ENCODE measurements at regions not wholly inside any gene's neighbourhood (a gene's known extent, or its start where the extent isn't known, plus 50 kb on each side); places are given as distances from the start of the nearest gene placed in this dataset.

DNA sequence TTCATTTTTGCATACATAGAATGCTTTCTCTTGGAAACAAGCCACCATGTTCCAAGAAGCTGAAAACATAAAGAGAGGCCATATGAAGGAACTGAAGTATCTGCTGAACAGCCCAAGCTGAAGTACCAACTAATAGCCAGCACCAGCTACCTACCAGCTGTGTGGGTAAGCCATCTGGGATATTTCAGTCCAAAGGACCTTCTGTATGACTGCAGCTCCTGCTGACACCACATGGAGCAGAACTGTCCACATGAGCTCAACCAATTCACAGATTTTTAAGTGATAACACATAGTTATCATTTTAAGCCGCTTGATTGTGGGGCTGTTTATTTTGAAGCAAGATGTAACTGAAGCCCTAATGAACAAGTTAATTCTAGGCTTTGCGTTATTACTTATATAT lies 621.1 kb upstream of the KLHL1 start:
- DNase-seq (ENCODE audit: low spot score) = no peak
- no peaks in the 10 kb centered on the region for H3K36me3 Mint-ChIP-seq (ENCODE audit: low read depth)
- no peak overlapping the region for H3K27ac Mint-ChIP-seq (ENCODE audit: unreplicated experiment)
- H3K9me3 Mint-ChIP-seq (ENCODE audit: low read depth) = no peaks in the 10 kb centered on the region
- no peaks in the 10 kb centered on the region for H3K27me3 Mint-ChIP-seq (ENCODE audit: low read depth)
- TF ChIP-seq, protein P1, sequence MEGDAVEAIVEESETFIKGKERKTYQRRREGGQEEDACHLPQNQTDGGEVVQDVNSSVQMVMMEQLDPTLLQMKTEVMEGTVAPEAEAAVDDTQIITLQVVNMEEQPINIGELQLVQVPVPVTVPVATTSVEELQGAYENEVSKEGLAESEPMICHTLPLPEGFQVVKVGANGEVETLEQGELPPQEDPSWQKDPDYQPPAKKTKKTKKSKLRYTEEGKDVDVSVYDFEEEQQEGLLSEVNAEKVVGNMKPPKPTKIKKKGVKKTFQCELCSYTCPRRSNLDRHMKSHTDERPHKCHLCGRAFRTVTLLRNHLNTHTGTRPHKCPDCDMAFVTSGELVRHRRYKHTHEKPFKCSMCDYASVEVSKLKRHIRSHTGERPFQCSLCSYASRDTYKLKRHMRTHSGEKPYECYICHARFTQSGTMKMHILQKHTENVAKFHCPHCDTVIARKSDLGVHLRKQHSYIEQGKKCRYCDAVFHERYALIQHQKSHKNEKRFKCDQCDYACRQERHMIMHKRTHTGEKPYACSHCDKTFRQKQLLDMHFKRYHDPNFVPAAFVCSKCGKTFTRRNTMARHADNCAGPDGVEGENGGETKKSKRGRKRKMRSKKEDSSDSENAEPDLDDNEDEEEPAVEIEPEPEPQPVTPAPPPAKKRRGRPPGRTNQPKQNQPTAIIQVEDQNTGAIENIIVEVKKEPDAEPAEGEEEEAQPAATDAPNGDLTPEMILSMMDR (IDR thresholded peaks at IDR 0.05) = no peak
- H3K4me1 Mint-ChIP-seq (ENCODE audit: low read depth) = no peaks in the 10 kb centered on the region
- no peak overlapping the region for H3K4me3 Mint-ChIP-seq (ENCODE audit: unreplicated experiment)

DNA sequence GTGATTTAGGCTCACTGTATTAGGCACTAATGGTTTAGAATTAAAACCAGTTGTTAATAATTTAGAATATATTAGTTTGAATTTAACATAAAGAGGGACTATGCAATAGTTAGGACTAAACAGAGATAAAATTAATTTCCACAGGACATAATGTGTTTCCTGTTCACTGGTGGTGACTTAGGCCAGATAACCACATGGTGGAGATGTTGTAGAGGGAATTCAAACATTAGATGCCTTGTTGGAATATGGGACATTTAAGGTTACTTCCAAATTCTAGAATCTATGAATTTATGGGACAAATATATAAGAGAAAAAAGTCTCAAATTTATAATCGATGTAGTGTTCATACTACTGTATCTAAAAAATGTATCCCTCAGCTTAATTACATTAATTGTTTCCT lies 615.5 kb upstream of the KLHL1 start:
- Mint-ChIP-seq H3K27ac (ENCODE audit: unreplicated experiment) (no peak overlapping the region), H3K9me3 (ENCODE audit: low read depth) (no peaks in the 10 kb centered on the region), H3K27me3 (ENCODE audit: low read depth) (no peaks in the 10 kb centered on the region), H3K36me3 (ENCODE audit: low read depth) (no peaks in the 10 kb centered on the region), H3K4me3 (ENCODE audit: unreplicated experiment) (no peak overlapping the region), H3K4me1 (ENCODE audit: low read depth) (no peaks in the 10 kb centered on the region)
- TF ChIP-seq, protein P1 (IDR thresholded peaks at IDR 0.05) = peak; percentile 82
- DNase-seq (ENCODE audit: low spot score) = no peak

DNA sequence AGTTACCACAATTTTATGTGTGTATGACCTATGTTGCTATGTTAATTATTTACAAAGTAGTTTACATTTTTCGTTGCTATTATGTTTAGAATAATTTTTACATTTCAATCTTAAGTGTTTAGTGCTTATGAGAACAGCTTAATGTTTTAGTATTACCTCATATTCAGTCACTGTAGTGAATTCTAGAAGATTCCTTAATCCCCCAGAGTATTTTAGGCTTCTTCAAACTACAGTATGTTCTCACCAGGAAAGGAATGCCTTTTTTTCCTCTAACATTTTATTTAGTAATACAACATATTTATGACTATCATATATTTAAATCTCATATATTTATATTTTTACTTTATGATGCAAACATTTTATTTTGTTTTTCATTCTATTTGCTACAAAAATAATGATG lies 612.1 kb upstream of the KLHL1 start:
- H3K4me1 Mint-ChIP-seq (ENCODE audit: low read depth) = no peaks in the 10 kb centered on the region
- DNase-seq (ENCODE audit: low spot score) = no peak
- no peak overlapping the region for H3K4me3 Mint-ChIP-seq (ENCODE audit: unreplicated experiment)
- no peak overlapping the region for H3K27ac Mint-ChIP-seq (ENCODE audit: unreplicated experiment)
- no peaks in the 10 kb centered on the region for H3K36me3 Mint-ChIP-seq (ENCODE audit: low read depth)
- H3K27me3 Mint-ChIP-seq (ENCODE audit: low read depth) = no peaks in the 10 kb centered on the region
- no peaks in the 10 kb centered on the region for H3K9me3 Mint-ChIP-seq (ENCODE audit: low read depth)
- TF ChIP-seq, protein P1 (IDR thresholded peaks at IDR 0.05) = no peak

DNA sequence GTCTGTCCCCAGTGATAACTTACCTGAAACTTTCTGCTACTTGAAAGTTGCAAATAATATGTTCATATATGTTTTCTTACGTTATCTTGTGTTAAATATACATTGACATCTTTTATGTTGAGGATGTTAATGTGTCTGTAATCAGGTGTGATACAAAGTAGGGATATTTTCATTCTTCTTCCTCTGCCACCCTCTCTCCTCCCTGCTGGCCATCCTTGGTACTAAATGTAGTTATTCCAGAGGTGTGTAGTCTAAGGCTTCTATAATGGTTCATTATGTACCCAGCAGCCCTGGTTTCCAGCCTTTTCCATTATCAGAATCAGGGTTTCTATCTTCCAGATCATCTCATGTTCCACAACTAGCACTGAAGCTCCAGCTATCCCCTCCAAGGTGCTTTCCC lies 606.7 kb upstream of the KLHL1 start:
- Mint-ChIP-seq H3K27me3 (ENCODE audit: low read depth) (no peaks in the 10 kb centered on the region), H3K4me1 (ENCODE audit: low read depth) (no peaks in the 10 kb centered on the region), H3K27ac (ENCODE audit: unreplicated experiment) (no peak overlapping the region), H3K9me3 (ENCODE audit: low read depth) (peaks cover 3% of the 10 kb centered on the region), H3K4me3 (ENCODE audit: unreplicated experiment) (no peak overlapping the region), H3K36me3 (ENCODE audit: low read depth) (no peaks in the 10 kb centered on the region)
- TF ChIP-seq, protein P1 (IDR thresholded peaks at IDR 0.05) = no peak
- no peak for DNase-seq (ENCODE audit: low spot score)

DNA sequence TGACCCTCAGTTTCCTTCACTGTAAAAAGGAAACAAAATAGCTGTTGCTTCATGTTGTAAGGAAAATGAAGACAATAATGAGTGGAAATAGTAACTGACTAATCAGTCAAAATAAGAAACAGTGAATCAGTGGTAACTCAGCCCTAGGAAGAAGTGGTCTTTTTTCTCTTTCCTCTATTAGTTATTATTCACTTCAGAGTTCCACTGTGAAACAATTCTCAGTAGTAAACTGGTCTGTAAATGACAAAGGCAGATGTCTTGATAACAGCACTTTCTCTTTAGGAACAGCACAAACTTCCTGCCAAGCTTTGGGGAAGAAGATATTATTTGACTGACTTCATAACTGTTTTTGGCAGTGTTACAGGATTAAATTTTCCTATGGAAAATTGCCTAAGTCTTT lies 600.5 kb upstream of the KLHL1 start:
- H3K27ac Mint-ChIP-seq (ENCODE audit: unreplicated experiment) = no peak overlapping the region
- peaks cover 3% of the 10 kb centered on the region for H3K9me3 Mint-ChIP-seq (ENCODE audit: low read depth)
- no peaks in the 10 kb centered on the region for H3K36me3 Mint-ChIP-seq (ENCODE audit: low read depth)
- no peaks in the 10 kb centered on the region for H3K27me3 Mint-ChIP-seq (ENCODE audit: low read depth)
- H3K4me3 Mint-ChIP-seq (ENCODE audit: unreplicated experiment) = no peak overlapping the region
- H3K4me1 Mint-ChIP-seq (ENCODE audit: low read depth) = peaks cover 2% of the 10 kb centered on the region
- TF ChIP-seq, protein P1 (IDR thresholded peaks at IDR 0.05) = no peak
- no peak for DNase-seq (ENCODE audit: low spot score)
